HG03521 (cell line): ENCODE measurements at regions not wholly inside any gene's neighbourhood (a gene's known extent, or its start where the extent isn't known, plus 50 kb on each side); places are given as distances from the start of the nearest gene placed in this dataset.

Experiments used
- ATAC-seq: cut with Tn5 transposase; IDR thresholded peaks from one replicate; pipeline ENCODE4 v1.9.1; 2021; ENCODE audit warnings: mild to moderate bottlenecking, moderate library complexity; ENCODE audit not compliant: unreplicated experiment

DNA sequence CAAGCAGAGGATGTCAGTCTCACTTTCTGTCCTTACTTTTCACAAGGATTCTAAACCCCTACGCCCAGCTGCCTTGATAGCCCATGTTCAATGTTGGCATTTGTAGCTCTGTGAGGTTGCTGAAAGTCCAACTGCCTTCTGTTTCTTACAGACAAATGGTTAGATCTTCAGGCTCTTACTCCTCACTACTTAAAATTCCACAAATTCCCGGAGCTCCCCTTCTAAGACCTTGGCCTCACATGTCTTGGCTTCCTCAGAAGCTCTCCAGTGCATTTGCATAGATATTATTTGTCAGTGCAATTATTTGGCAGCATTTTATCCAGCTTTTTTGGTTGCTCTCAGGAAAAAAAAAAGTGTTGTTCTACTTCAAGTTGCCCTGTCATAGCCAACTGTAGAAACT is 453.7 kb upstream of the CELF4 start:
- ATAC-seq, result no peak

DNA sequence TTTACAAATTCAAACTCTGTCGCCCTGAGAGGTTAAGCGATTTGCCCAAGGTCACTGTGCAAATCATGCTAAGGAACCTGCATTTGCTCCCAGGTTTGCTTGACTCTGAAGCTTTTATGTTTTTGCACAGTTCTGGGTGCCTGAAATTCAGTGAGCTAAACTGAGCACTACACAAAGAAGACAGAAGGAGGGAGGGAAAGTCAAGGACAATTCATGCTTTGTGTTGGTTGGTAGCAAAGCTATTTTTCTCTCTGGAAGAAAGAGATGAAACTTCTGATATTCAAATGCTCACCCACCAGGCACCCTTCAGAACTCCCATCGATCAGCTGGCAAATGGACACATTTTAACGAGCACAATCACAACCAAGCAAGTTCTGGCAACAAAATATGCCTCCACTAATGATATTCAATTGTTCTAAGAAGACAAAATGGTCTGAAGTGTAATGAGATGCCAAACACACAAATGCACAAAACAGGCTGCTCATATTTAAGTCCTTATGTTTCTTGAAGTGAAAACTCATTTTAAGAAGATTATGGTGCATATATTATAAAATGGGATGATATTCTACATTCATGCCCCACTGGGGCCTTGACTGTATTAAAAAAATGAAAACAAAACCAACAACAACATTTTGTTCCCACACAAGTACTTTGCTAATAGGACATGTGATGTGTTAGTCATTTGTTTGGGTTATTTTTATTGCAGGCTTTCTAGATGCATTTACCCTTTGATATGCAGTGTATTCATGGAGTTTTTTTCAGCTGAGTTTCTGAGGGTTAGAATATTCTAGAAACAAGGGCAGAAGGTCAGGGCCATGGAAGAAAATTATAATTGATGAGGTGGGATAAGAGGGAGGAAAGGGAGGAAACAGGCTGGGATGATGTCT is 445.6 kb upstream of the CELF4 start:
- no peak for ATAC-seq

DNA sequence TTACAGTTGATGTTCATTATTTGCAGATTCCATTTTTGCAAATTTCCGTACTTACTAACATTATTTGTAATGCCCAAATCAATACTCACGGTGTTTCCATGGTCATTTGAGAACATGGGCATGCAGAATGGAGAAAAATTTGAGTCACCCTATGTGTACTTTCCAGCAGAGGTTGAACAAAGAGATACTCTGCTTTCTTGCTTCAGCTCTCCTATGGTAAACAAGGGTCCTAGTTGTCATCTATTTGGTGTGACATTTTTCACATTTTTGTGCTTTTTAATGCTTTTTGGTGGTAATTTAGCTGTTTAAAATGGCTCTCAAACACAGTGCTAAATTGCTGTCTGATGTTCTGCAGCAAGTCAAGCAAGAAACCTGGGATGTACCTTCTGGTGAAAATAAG is 444.4 kb upstream of the CELF4 start:
- no peak for ATAC-seq

DNA sequence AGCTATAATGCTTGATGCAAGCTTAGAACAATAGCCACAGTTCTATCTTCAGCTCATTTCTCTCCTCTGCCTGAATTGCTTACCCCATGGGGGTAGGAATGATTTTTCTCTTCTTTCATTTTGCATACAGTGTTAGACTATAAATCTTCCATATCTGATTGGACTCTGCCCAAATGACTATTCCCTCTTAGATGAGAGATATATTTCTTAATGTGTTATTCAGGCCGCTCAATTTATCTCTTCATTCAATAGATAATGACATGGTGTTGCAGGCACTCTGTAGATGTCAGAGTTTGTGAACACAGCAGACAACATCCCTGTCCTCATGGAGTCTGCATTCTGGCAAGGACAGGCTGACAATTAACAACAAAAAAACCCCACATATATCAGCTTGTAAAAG is 443.7 kb upstream of the CELF4 start:
- no peak for ATAC-seq

DNA sequence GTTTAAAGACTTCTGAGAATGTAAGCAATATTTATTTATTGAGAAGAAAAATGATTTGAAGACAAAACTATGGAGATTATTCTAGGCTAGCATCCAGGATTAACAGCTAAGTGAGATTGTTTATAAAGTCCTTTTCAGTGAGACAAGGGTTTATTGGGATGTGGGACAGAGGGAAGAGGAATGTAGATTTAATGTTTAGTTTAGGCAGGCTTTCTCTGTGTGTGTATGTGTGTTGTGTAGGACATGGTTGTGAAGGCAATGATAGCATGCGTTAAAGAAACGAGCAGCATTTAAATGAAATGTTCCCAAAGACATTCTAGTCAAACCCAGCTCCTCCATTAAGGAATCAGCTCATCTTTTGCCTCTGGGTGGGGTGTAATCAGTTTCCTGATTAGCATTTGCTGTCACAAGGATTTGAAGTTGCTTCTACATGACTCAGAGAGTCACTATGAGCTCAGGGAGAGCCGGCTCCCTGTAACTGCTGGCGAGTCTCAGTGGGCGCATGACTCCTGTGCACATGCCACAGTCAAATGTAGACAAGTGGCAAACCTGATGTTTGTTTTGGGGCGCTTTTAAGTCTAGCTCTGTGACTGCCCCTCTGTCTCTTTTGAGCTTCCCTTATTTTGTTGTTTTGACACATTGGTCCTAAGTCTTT is 442.2 kb upstream of the CELF4 start:
- no peak for ATAC-seq

DNA sequence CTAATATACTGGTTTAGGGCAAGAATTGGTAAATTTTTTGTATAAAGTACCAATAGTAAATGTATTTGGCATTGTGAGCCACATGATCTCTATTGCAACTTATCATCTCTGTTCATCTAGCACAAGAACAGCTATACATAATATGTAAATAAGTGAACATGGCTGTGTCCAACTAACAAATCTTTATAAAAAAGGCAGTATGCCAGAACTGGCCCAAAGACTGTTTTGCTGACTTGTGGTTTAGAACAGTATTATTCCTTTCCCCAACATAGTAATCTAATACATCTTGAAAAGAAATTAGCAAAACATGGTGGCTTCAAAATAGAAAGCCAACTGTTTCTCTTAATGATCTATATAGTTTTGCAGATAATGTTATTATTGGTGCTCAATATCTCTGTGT is 441.4 kb upstream of the CELF4 start:
- no peak for ATAC-seq

DNA sequence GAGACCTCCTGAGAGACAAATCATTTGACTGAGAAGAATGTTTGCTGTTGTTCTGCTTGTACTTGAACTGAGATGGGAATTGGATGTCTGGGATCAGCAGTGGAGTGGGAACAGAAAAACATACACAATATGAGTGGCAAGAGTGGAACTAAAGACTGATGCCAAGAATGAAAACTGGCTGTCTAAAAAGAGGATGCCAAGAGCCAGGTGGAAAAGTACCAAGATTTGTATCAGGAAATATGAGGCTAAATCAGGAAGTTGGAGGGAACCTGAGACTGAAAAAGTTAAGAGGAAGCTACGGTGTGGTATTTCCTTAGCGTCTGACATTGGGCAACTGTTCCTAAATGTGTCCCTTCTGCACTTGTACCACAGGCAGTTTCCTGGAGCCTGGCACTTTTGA is 440.9 kb upstream of the CELF4 start:
- no peak for ATAC-seq

DNA sequence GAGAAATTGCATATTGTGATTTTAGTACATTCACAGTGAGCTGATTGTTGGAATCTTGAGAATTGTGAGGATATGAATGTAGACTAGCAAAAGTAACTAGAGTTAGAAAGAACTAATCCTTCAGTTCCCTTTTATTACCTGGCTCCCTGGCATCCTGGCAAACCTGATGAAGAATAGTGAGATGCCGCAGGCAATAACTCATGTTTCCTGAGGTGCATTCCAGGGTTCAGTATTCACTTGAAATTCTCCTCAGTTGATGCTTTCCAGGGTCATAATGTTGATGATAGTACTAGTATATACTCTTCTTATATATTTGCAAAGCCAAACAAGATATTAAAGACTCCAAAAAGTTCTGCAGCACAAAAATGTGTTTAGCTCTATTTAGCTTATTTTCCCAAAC is 432.1 kb upstream of the CELF4 start:
- no peak for ATAC-seq

DNA sequence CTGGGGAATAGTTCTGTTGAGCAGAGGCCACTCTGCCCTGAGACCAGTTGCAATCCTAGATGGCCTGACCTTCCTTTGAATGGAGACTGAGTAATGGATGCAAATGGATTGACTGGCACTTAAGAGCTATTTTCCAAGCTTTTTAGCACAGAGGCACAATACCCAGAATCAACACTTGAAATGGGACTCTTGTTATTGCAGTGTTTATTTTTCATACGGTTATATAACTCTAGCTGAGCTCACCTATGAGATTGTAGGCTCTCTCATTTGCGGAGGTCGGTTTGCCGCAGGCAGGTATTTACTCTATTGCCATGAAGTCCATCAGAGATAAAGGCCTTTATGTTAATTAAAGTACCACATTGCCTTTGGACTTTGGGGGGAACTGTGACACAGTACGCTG is 422.3 kb upstream of the CELF4 start:
- ATAC-seq, result no peak

DNA sequence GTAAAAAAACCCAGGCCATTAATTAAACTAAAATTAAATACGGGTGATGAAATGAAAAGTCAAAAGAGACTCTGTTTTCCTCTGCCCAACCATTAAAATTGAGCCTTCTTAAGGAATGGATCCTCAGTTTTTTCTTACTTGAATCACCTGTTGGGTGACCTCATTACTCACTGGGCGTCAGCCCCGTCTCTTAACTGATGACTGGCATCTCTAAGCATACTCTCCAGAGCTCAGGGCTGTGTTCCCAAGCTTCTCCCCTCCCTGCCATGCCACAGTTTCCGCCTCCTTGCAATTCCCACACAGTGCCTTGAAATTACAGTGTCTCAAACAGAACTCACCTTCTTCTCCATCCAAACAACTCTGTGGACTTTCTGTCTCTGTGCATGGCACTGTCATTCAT is 421.1 kb upstream of the CELF4 start:
- no peak for ATAC-seq

DNA sequence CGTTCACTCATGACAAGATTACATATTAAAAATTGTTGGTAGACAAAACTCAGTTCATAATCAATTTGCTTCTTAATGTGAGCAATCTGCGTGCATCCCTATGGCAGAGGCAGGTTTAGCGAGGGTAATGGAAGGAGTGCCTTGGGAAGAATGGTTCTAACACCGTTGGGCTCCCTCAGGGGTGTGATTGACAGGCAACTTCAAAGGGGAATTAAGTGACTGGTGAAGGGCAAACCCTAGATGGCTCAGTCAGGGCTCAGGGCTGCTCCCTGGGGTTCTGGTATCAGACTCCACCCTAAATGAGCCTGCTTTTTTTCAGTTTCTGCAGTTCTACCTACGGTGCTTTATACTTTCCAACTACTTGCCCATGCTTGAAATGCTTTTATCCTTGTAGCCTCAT is 419.5 kb upstream of the CELF4 start:
- ATAC-seq, result no peak

DNA sequence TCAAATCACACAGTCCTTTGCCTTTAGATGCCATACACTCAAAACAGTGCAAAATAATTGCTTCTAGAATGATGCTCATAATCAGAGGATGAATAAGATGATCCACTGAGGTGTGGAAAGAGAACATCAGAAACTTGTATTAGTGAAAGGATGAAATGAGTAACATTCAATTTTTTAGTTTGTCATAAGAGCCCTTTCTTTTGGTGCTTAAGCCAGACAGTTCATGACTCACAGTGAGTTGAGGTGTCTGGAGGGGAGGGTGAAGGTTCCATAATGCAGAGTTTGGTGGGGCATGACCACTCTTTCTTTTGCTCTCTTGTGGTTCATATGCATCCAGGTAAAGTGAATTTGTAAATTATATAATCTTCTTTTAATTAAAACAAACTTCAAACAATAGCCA is 415.0 kb upstream of the CELF4 start:
- ATAC-seq, result no peak

DNA sequence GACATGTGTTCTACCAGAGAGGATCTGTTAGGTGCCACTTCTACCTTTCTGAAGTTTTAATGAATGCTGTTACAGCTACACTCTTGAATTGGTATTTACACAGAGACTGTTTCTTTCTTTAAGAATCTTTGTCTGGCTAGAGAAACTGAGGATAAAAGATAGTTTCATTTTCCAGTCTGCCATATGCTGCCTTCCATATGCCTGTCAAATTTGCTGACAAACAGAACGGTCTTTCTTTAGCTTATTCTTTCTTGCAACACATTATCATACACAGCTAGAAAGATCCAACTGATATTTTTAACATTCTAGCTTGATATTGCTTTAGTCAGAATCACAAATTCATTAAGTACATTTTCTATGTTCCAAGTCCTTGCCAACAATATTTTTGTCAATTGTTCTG is 409.8 kb upstream of the CELF4 start:
- ATAC-seq, result no peak

DNA sequence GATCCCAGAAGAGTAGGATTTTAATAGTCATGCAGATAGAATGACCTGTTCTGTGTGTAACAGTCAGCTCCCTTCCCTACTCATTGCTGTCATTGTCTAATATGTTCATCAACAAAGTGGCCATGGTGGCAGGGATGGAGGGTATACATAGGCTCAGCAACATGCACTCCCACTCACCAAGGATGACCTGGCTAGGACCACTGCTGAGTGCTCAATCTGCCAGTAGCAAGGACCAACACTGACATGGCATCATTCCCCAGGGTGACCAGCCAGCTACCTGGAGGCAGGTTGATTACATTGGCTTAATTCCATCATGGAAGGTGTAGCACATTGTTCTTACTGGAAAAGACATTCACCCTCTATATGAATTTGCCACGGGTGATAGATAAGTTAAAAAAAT is 401.7 kb upstream of the CELF4 start:
- ATAC-seq, result no peak

DNA sequence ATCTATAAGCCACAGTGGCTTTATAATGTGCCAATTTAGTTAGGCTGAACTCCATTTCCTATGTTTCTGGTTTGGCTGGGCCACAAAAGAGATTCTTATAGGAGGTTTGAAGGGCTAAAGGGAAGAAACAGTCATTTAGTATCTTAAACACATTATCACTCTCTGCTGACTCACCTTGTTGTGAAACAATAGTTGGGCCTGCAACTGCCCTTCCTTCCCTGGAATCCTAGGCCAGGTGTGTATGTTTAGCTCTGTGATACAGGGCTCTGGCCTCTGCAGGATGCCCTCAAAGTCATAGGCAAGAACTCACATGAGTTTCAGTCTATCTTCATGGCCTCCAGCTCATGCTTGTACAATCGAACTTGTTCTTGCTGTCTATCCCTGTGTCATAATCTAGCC is 400.0 kb upstream of the CELF4 start:
- no peak for ATAC-seq

DNA sequence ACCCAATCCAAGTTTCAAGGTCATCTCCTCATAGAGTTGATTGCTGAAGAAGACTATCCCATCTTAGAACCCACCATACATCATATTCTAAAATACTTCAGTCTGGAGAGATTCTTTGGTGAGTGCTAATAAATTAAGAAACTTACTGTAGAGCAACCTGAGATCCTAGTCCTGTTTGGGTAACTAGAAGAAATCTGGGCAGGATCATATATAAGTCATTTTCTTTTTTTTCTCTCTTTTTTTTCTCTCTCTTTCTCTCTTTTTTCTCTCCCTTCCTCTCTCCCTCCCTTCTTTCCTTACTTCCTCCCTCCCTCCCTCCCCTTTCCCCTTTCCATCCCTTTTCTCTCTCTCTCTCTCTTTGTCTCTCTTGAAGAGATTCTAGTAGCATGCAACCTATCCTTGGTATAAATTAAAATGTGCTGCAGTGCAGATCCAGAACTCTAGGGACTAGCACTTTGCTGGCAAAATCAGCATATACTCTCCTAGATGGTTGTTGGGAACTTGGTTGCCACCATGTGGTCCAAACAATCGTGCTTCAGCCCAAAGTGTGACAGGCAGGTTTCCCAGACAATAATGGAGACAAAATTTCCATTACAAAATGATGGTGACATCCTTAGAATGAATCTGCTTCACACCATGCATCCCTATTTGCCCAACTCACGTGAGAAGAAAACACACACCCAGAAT is 399.4 kb upstream of the CELF4 start:
- ATAC-seq, result no peak

DNA sequence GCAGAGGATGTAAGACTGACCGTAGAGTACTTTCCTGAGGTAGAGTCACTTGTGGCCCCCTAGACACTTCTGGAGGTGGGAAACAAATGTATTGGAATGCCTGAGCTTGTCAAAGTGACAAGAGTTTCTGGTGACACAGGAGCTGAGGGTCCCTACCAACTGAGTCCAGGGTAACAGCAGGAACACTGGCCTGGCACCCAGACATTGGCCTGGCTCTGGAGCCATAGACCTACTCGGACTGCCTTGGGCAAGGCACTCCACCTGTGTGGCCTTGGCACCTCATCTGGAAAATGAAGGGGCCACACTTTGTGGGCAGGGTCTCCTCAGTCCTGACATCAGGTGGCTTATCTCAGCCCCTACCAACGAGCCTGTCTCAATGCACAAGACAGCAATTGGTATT is 398.2 kb upstream of the CELF4 start:
- no peak for ATAC-seq

DNA sequence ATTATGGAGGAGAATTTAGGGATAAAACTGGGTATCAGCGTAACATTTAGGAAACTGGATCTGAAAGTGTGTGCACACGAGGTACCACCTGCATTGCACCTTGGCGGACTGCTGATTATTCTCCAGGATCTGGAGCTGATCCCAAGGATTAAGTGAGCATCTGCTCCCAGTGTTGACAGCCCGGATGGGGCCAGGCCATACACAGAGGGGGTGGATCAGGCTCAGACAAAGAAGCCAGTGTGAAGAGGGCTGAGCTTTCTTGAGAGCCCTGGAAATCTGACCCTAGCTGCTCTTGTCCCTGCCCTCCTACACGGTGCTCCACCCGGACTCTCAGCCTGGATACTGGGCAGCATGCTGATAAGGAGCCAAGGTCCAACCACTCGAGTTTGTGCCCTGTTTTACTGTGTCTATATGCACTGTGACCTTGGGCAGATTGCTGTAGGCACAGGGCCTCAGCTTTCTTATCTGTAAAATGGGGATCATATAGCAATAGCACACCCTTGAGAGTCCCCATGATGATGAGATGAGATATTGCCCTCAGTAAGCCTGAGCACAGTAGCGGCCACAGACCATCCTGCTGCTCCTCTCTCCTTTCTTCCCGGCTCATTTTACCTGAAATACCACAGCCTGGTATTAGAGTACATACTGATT is 396.8 kb upstream of the CELF4 start:
- ATAC-seq, result no peak

DNA sequence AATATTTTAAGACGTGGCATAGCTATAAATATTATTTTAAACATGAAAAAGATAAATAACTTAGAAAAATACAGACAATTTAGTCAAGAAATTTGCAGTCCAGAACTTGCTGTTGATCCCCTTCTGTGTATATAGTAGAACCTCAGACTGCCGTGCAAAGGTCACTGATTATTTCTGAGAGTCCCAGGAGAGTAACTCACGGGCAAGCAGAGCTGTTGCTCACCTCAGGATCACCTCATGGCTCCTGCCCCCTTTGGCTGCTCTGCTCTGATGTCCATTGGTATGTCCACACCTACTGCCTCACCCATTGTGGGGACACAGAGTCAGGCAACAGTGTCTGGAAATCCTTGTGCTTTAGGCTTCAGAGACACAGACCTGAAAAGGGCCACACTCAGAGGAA is 392.9 kb upstream of the CELF4 start:
- ATAC-seq, result no peak

DNA sequence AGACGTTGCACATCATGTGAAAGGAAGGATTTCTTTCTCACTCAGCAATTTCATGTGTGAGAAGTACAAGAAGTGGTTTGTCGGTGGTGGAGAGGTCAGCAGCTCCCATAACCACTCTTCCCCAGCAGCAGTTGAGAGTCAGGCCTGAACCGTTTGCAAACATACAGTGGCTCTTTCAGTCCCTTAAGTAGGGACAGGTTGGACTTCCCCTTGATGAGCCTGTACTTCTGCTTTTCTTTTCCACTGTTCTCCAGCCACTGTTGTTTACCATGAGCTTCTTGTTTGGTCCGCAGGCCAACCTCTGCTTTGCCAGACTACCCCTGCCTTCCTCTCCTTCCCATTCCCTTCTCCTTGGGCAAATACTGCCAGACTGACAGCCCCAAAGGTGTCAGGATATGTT is 391.3 kb upstream of the CELF4 start:
- no peak for ATAC-seq

DNA sequence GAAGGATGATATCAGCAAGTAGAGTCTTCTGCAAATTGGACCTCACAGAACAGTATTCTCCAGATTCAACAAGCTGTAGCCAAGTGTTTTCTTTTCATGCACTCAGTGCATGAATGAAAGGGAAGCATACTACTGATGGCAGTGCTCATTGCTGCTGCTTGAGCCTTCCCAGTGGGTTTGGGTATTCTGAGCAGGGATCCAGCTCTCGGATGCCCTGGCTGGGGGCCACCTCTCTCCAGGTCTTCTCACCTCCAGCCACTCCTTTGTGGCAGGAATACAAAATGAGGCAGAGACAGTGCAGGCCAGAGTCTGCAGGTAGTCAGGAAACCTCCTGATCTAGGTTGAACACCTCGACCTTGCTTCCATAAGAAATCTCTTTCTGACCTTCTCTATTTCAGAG is 390.4 kb upstream of the CELF4 start:
- ATAC-seq, result no peak

DNA sequence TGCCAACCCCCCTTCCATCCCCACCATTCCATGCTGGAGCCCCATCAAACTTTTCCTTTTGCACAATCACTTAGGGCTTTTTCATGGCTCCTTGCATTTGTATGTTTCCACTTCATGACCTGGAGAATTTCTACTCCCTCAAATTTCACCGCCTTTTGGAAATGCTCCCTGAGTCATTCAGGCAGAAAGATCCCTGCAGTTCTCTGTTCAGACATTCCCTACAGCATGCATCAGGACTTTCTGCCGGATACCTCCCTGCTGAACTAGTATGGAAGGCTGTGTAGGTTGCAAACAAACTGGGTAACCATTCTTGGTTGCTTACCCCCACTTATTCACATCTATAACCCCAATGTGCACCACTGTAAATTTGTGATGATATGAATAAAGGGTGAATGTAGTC is 389.6 kb upstream of the CELF4 start:
- ATAC-seq, result no peak
